ENCODE measurements at regions not wholly inside any gene's neighbourhood (a gene's known extent, or its start where the extent isn't known, plus 50 kb on each side); places are given as distances from the start of the nearest gene placed in this dataset.

DNA sequence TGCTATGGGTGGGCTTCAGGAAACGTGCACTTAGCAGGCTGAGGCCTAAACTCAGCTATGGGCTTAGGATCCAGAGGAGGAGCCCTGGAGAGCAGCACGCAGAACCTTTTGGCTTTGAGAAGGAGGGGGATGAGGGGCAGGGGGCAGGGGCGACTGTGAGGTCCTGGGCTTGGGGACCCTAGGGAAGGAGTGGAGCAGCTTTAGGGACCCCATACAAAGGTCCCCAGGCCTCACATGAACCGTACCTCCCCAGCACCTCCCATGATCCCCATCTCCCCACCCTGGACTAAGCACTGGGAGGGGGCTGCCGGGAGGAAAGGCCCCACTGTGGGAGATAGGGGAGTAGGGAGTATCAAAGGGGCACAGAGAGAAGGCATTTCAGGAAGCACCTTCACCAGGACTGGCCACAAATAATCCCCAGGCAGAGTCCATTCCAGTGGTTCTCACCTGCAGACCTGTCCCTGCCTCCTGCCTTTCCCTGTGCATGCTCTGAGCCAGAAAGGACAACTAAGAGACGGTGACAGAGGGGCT, 62.0 kb upstream of the KLF13 start:
- DNase-seq, result no peak

DNA sequence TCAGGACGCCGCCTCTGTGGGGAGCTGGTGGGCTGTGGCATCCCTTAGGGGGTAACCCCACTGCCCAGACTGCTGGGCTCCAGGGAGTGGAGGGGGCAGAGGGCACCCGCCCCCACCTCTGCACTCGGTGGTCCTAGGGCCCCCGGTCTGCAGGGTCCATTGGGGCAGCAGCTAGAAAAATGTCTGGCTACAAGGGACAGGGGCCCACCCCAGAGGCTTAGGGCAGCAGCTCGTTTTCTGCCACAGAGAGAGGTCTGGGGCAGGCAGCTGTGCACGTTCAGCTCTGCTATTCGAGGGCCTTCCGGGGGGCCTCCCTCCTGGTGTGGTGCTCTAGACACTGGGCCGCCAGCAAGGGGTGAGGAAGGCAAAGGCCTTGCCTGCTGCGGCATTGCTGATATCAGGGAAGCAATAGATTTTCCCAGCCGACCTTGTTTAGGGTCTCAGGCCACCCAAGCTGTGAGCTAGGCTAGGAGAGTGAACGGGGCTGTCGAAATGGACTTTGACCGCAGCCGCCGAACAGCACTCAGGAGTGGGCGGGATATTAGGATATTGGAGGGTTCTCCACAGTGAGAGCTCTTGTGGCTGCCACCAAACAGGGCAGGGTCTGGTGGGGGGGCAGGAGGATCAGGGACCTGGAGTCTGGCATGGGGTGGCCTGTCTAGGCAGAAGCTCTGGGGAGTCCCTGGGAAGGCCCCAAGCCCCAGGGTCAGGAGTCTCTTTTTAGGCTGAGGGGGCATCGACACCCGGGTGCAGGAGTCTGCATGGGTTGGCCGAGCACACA, 61.4 kb upstream of the KLF13 start:
- no peak for DNase-seq

DNA sequence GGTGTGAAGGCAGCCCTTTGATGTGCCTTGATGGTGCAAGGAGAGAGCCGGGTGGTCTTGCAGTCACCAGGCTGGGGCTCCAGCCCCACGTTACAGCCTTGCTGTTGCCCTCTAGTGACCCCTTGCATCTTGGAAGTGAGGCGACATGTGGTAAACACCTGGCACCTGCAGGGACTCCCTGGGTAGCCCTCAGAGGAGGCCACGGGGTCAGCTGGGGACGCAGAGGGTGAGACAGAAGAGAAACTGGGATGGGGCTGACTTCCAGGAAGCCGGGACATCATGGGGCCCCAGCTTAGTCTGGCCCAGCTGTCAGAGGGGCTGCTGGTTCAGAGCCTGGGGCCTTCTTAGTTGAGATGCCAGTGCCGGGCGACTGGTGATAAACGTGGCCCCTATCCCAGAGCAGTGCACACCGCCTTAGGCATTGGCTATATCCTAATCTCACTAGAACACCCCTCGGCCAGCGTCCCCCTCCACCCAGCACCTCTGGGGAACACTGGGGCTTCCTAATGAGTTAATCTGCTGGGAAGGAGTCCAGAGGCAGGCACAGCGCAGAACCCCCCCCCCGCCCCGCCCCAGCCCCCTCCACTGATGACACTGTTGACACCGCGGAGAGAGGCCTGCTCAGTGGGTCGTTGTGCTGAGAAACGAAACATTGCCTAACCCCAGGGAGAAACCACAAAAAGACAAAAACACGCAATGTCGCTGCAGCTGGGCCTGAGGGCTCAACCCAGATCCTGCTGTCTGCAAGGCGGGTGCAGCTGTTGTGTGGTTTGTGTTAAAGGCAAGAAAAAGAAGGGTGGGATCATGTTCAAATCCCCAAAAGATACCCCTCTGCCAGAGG, 60.5 kb upstream of the KLF13 start:
- DNase-seq, result peak; percentile 27

DNA sequence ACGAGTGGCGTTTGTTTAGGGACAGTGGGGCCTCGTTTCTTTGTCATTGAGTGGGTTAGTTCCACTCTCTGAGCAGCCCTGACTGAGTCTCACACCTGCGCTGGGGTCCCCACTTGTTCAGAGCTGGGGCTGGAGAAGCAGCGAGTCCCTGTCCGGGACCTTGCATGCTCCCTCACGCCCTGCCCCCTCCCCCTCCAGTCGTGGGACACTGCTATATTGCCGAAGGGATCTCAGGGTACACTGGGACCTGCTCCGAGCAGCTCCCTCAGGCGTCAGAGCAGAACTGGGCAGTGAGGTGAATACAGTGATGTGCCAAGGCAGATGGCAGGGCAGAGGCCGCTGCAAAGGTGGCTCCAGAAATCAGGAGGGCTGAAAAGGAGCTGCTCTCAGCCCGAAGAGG, 59.9 kb upstream of the KLF13 start:
- DNase-seq, result no peak

DNA sequence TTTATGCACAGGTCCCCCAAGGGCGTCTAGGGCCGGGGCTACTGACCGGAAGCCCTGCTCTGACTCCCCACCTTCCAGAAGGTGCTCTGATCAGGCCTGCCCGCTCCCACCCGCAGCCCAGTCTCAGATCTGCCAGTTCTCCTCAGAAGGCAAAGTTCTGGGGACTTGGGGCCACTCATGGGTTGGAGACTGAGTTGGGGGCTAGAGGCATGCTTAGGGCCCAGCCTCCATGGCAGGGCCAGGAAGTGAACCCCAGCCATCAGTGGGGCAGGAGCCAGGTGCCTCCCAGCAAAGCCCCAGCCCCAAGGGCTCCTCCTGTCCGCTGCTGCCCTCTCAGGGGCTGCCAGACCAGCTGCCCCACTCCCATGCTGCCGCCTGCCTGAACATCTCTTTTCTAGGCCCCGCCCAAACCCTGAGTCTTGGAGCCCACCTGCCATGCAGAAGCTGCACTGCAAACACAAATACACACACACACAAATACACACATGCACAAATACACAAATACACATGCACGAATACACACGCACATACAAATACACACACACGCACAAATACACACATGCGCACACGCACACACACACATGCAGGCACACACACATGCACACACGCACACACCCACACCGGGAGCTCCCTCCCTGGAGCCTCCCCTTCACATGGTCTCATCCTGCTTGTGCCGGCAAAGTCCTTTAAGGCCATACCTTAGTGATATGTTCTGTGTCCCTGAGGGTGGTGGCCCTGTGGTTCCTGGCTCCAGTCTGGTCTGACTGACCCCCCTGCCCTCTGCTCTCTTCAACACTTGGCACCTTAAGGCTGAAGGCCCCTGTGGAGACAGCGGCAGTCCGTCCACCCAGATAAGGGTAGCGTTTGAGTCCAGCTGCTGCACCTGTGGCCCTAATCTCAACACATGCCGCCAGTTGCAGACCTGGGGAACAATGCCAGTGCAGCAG, 59.2 kb upstream of the KLF13 start:
- no peak for DNase-seq

DNA sequence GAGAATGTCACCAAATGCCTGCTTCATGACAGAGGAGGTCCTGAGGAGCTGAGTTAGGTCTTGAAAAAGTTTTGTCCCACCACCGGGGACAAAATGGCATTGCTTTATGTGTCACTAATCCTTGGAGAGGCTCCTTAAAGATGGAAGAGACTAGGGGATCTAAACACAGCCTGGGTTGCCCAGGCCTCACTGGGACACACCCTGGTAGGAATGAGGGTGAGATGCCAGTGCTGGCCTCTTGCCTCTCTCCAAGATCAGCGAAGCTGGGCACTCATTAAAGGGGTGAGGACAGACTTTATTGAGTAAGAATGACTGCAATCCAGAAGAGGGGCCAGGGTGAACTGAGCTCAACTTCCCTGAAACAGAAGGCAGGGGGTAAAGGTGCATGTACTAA, 58.5 kb upstream of the KLF13 start:
- DNase-seq, result no peak

DNA sequence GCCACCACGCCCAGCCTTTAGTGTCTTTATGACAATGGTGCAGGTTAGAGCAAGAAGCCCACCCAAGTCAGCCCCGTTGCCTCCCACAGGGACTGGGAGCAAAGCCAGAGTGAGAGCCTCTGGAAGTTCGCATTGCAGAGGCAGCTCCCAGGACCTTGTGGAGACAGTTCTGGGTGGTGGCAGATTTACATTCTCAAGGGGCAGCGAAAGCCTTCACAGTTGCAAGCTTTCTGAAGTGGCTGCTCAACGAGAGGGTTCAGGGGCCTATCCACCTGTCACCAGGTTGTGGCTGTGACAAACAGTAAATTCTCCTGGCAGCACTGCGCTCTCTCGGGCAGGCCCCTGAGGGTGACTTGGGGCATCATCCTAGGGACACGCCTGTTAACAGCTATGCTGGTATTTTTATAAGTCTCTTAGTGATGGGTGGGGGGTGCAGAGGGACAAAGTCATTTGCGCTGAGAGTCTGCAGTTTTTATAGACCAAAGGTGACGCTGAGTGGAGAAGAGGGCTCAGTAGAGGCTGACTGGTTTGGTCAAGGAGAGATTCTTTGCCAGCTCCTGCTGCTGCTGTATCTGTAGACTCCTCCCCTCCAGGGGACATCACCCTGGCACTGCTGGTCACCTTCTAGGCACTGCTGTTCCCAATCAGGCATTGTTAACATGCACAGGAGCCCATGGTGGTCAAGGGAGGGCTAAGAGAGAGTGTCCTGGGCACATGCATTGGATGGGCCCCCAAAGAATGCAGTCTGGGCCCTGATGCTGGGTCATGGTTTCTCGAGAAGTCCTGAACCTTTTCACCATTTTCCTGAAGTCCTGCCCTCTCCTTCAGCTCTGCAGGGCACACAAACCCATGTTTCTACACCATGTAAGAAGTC, 57.5 kb upstream of the KLF13 start:
- peak; percentile 48 for DNase-seq

DNA sequence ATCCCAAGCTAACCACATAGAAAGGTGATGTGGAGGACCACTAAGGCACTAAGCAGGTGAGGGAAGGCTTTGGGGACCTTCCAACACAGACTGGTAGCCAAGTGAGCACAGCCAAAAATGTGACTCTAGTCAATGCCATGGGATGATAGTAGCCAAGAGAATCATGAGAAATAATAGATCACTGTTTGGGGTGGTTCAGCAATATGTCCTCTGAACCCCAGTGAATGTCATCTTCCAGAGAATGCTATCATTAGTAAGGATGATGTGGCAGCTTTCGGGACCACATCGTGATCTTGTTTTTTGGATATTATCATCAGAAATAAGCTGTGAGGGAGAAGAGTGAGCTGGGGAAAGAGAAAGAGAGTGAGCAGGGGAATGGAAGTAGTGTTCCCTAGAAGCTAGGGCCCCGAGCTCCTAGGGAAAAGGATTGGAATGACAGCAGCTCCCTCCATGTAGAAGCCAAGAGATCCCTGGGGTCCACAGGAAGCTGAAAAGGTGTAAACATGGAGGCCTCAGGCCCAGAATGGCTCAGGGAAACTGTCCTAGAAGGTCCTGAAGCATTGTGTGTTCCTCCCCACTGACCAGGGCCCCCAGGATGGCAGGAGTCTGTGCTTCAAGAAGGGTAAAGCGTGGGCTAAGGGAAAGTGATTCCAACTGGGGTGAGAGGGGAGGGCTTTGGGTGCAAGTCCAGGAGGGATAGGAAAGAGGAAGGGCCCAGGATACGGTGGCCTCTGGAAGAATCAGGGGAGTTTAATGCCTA, 56.6 kb upstream of the KLF13 start:
- DNase-seq, result no peak

DNA sequence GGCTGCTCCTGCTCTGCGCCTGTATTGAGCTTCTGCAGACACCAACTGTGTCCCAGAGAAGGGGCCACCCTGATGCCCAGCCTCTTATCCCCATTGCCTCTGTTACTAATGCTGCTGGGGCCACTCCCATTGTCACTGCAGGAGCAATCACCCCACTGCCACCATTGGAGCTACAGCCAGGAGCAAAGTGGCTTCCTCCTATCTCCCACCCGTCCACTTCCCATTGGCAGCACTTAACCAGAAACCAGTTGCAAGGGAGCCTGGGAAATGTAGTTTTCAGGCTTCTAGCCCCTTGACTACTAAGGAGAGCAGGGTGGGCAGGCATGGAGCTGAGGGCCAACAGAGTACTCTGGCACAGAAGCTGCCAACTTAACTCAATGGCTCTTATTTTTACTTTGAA, 55.9 kb upstream of the KLF13 start:
- no peak for DNase-seq

DNA sequence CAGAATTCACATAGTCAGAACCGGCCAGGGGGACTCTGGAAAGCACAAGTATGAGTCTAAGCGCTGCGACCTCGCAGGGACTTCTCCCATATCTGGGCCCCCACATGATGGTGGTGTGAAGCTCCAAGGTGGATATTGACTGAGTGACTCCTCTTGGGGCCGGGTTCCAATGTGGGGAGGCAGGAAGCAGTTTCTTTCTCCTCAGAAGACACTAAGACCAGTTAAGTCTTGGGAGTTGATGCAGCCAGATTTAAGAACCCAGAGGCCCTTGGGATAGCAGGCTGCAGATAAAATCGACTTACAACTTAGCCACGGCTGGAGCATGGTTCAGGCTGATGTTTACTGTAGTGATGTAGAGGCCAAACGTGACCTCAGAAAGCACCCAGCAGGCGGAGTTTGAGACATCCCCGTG, 55.4 kb upstream of the KLF13 start:
- DNase-seq, result no peak

DNA sequence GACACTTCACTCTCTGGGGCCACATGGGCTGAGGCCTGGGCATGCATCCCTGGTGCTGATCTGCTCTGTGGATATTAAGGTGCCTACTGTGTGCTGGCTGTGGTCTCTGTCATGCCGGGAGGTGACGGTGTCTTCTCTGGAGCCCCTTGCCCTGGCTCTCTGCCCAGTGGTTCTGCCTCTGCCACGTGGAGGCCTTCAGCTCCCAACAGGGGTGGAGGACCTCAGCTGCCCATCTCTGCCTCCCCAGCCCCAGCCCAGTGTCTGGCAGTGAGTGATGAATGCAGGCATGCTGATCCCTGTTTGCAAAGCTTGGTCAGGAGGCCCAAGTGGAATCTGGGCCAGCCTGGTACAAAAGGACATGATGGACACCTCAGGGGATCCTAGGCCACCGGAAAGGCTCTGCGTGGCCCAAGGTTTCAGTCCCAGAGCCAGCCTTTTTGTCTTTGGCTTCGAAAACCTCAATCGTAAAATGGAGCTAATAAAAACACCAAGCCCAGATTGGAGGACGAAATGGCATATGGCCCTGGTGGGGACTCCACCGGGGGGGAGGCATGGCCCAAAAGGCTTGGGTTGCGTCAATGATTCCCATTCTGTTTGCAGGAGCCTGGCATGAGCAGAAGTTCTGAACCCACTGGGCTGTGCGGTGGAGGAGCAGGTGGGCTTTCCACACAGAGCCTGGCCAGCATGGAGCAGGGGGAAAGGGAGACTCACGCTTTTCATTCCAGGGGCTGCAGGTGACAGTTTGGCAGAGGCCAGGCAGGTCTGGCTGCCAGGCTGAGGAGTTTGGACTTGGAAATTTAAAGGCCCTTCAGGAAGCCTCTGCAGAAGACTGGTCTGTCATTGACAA, 54.7 kb upstream of the KLF13 start:
- DNase-seq, result no peak

DNA sequence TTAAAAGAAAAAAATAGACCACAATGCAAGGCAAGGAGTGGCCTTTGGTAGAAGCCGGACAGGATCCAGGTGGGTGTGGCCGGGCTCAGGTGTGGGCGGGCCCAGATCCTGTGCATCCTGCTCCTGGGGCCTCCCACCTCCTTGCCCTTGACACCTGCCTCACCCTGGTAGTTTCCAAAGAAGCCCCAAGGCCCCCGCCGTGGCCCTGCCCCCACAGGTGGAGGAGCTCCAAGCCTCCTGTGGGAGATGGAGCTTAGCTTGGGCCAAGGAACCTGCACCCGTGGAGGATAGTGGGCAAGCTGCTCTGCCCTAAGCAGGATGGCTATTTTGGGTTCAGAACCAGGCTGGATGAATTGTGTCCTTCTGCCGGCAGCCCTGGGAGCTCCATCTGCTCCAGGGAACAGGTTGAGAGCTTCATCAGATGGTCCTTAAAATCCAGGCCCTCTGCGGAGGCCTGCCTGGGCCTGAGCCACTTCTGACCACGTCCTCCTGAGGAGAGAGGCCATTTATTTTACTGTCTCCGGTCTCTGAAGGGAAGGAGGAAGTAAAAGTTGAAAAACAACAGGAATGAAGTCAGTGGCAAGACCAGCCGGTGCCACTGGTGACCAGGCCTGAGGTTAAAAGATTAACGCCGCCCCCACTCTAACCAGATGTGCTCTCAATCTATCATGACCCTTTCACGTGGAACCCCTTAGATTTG, 53.9 kb upstream of the KLF13 start:
- DNase-seq, result no peak

DNA sequence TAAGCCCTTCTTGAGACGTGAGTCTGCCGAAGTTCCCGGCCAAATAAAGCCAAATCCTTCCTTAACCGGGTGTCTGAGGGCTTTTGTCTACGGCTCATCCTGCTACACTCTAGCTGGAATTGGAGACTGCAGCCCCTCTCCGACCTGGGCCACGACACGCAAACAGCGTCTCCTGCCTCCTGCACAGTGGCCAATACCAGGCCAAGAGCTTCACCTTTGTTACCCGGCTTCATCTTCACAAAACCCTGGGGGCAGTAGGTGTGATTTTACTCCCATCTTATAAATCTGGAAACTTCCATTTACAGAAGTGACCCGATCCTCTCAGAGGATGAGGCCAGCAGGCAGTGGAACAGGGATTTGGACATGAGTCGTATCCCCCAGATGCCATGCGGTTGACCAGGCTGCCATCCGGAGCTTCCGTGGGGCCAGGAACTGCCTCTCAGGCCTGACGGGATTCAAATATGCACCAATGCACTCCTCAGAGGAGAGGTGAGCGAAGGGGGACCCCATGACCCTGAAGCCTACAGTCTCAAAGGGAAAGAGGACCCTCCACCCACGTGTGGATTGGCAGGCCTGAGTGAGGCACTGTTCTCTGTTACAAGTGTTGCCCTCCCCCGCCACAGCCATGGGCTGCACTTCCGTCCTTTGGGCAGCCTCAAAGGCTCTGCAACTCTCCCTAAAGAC, 53.2 kb upstream of the KLF13 start:
- no peak for DNase-seq

DNA sequence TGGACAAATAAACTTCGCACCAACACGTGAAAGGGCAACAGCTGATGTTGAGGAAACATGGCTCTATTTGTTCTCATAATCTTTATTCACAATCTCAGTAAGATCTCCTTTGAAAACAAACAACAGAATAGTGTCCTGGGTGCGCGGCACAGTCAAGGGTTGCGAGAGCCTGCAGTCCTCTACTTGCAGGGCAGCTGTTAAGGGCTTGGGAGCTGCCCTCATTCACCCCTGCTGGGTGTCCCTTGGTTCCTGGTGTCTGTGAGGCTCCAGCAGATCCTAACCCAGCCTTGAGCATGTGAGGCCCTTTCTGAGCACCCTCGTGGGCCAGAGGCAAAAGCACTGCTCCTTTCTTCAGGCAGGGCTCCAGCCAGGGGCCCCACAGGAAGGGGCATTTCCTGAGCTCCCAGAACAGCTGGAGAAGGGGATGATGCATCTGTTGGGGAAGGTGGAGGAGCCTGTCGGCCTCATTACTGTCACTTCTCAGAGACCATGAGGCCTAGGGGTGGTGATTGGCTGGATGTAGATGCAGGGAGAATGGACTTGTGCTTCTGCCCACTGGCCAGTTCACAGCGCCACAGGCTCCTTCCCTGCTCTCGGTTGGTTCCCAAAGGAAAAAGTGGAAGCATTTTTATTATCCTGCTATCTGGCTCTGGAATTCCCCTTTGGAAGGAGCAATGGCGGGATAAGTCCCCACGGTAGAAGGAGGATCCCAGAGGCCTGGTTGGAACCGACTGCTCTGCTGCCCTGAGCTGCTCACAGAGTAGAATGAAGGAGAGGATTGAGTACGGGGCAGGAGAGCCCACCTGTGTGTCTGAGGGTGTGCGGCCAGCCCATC, 51.9 kb upstream of the KLF13 start:
- no peak for DNase-seq

DNA sequence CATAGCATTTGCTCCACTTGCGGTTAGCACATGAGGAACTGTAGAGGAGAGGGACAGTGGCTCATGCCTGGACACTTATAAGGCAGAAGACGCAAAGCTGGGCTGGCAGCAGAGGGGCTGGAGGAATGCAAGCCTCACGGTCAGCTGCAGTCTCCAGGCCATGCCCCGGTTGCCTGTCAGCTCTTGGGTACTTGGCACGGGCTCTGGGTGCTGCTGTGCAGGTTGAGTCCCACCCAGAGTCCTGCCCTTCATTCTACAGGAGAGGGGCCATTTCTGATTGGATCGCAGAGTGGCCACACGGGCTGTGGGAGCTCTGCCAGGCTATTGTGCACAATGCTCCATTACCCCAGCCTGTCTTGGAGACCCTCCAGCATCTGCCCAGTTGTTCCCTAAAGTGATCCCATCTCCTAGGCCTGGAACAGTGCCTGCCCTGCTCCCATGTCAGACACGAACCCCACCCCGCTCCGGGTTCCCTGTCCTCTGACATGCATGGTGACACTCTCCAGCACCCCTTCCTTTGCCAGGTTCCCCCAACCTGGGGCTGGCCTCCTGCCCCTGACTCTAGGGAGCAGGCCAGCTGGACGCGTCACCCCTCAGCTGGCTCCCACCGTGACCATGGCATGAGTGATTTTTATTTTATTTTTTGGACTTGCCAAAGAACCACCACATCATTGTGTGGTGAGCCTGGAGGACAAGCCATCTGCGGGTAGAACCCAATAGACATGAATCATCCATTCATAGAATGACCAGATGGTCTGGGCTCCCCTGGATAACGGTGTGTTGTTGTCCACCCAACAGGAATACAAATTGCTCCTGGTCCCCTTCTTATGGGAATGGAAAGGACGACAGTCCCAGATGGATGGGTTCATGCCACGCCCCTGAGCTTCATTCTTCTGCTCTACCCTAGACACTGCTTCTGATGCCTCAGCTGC, 51.0 kb upstream of the KLF13 start:
- no peak for DNase-seq

DNA sequence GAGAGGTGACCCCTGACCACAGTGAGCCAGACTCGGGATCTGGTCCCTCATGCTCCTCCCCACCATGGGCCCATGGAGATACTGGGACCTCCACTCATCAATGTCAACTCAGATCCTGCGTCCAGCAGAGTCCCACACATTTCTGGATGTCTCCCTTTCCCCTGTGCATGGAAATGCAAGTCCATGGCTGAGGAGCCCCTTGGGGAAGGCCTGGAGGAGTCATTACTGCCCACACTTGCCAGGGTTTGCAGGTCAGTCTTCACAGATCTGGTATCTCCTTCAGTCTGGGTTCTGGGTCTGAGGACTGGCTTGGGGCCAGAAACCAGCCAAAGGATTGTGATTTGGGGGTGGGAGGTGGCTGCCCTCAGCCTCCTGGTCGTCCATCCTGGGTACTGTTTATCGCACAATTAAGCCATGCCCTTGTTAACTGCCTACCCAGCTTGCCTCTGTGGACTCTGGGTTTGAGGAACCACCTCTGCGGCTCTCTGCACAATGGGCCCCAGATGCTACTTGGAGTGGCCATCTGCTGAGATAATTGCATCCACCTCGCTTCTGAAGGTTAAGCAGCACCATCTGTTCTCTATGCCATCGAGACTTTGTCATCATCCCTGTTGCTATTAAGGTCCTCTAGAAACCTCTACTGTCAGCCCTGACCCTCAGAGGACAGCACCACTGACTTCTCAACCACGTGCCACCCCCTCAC, 49.9 kb upstream of the KLF13 start:
- peak; percentile 24 for DNase-seq
